SH-SY5Y (cell line): ENCODE measurements at regions not wholly inside any gene's neighbourhood (a gene's known extent, or its start where the extent isn't known, plus 50 kb on each side); places are given as distances from the start of the nearest gene placed in this dataset.

Source experiments
- GATA2 ChIP-seq: IDR thresholded peaks from 2 replicates; pipeline ENCODE4 v1.6.1; 2011; ENCODE audit warnings: mild to moderate bottlenecking, low read depth, low read length
- GATA3 ChIP-seq: IDR thresholded peaks from 2 replicates; pipeline ENCODE4 v1.6.1; 2011; ENCODE audit warnings: low read depth, mild to moderate bottlenecking, low read length, moderate library complexity

DNA sequence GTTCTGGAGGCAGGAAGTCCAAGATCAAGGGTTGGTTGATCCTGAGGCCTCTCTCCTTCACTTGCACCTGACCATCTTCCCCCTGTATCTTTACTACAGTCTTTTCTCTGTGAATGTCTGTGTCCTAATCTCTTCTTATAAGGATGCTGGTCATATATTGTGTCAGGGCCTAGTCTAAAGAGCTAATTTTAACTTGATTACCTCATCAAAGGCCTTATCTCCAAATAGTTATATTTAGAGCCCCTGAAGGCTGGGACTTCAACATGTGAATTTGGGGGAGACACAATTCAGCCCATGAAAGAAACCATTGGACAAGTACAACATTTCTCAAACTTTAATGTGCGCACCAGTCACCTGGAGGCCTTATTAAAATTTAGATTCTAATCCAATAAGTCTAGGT, 62.8 kb upstream of the DYNLT3 start:
- TF ChIP-seq GATA2 (no peak), GATA3 (no peak)
